ENCODE measurements at regions not wholly inside any gene's neighbourhood (a gene's known extent, or its start where the extent isn't known, plus 50 kb on each side); places are given as distances from the start of the nearest gene placed in this dataset.
A peak's percentile ranks its signal among the peaks of the same experiment; 100 is the strongest.
"Not testable (repeated sequence)": the region's sequence is repeated elsewhere in the genome, so short reads cannot be mapped to it uniquely, and the experiment has no call there.

DNA sequence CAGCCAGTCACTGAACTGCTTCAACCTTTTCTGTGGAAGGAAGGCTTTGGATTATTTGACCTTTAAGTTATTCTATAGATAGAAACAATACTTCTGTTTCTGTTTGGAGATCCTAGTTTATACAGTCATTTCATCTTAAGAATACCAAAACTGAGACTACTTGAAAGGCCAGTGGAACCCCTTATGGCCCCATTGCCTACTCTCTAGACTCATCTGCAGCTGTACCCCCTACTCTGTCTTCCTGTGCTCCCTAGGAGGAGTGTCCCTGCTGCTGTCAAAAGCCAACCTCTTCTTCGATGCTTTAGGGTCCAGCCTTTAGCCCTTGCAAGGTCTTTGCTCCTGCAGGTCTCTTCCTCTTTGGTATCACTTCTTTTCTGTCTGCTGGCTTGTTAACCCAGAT is 169.6 kb downstream of the EDEM1 start:
- no peak for DNase-seq (ENCODE audit: low read depth)

- DNase-seq (ENCODE audit: low read depth) = no peak
Observed at GRCh38 chr3:5358911-5359310, 171.4 kb downstream of the EDEM1 start.

GRCh38 chr3:5360453-5360852 is 172.9 kb downstream of the EDEM1 start:
- DNase-seq (ENCODE audit: low read depth) = no peak

- no peak for DNase-seq (ENCODE audit: low read depth)
Observed at GRCh38 chr3:5366746-5367145, 179.2 kb downstream of the EDEM1 start.

DNA sequence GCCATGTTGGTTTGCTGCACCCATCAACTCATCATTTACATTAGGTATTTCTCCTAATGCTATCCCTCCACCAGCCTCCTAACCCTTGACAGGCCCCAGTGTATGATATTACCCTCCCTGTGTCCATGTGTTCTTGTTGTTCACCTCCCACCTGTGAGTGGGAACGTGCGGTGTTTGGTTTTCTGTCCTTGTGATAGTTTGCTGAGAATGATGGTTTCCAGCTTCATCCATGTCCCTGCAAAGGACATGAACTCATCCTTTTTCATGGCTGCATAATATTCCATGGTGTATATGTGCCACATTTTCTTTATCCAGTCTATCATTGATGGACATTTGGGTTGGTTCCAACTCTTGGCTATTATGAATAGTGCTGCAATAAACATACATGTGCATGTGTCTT is 184.0 kb downstream of the EDEM1 start:
- not testable (repeated sequence) for DNase-seq (ENCODE audit: low read depth)

DNA sequence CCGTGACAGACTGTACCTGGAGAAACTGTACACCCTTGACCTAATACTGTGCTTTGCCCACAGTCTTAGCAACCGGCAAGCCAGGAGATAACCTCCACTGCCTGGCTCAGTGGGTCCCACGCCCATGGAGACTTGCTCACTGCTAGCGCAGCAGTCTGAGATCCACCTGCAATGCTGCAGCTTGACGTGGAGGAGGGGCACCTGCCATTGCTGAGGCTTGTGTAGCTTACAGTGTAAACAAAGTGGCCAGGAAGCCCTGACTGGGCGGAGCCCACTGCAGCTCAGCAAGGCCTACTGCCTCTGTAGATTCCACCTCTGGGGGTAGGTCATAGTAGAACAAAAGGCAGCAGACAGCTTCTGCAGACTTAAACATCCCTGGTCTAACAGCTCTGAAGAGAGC is 189.3 kb downstream of the EDEM1 start:
- no peak for DNase-seq (ENCODE audit: low read depth)

DNA sequence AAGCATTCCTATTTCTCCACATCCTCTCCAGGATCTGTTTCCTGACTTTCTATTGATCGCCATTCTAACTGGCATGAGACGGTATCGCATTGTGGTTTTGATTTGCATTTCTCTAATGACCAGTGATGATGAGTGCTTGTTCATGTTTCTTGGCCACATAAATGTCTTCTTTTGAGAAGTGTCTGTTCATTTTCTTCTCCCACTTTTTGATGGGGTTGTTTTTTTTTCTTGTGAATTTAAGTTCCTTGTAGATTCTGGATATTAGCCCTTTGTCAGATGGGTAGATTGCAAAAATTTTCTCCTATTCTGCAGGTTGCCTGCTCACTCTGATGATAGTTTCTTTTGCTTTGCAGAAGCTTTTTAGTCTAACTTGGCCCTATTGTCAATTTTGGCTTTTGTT is 191.8 kb downstream of the EDEM1 start:
- not testable (repeated sequence) for DNase-seq (ENCODE audit: low read depth)

DNA sequence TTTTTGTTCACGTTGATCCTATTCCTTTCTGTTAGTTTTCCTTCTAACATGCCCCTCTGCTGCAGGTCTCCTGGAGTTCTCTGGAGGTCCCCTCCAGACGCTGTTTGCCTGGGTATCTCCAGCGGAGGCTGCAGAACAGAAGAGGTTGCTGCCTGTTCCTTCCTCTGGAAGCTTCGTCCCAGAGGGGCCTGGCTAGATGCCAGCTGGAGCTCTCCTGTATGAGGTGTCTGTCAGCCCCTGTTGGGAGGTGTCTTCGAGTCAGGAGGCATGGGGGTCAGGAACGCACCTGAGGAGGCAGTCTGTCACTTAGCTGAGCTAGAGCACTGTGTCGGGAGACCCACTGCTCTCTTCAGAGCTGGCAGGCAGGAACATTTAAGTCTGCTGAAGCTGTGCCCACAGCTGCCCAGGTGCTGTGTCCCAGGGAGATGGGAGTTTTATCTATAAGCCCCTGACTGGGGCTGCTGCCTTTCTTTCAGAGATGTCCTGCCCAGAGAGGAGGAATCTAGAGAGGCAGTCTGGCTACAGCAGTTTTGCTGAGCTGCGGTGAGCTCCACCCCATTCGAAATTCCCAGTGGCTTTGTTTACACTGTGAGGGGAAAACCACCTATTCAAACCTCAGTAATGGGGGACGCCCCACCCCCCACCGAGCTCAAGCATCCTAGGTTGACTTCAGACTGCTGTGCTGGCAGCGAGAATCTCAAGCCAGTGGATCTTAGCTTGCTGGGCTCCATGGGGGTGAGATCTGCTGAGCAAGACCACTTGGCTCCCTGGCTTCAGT is 196.2 kb downstream of the EDEM1 start:
- DNase-seq (ENCODE audit: low read depth) = not testable (repeated sequence)

DNA sequence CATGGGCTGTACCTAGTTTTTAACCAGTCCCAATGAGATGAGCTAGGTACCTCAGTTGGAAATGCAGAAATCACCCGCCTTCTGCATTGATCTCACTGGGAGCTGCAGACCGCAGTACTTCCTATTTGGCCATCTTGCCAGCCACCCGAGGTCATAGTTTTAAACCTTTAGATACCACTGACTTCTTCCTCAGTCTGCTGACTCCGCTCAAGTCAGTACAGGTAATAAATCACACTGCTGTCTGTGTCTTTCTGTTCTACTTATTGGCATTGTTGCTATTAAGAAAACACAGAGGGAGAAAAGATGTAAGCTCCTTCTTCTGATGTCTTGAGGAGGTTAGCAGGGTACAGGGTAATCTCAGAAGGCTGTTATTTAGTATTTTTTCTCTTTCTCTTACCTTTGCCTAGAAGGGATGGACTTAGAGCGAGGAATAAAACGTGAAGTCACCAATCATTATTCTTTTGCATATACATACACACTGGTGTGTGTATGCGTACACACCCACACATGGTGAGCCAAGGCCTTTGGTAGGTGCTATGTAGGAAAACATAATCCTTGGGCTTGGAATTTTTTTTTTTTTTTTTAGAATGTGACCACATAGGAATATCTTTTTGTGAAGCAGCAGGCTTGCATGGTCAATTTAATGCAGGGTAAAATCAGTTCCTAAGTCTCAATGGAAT is 197.2 kb downstream of the EDEM1 start:
- DNase-seq (ENCODE audit: low read depth) = no peak

DNA sequence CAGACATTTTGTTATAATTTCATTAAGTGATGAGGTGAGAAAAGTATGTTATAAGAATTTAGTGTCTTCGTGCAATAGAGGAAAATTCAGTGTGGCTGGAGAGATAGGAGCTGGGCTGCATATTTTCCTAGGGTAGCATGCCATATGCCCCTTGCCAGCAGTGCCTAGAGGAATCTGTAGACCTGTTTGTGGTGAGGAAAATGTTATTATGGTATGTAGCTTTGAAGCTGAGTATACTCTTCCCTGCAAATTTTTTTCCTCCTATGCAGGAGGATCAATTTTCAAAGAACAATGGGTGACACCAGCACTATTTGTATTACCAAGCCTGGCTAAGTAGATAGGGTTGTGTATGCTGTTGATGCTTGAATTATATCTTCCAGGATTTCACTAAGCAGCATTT is 200.6 kb downstream of the EDEM1 start:
- no peak for DNase-seq (ENCODE audit: low read depth)

DNA sequence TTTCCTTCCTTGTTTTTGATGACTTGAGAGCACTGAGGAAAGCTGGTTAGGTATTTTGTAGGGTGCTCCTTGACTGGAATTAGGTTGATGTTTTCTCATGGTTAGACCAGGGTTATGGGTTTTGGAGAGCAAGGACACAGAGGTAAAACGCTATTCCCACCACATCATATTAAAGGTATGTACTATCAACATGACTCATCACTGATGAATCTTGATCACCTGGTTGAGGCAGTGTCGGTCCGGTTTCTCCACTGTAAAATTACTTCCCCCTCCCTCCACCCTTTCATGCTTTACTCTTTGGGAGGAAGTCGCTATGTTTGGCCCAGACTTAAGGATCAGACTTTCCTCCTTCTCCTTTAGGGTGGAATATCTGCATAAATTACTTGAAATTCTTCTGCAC is 201.6 kb downstream of the EDEM1 start:
- no peak for DNase-seq (ENCODE audit: low read depth)

- DNase-seq (ENCODE audit: low read depth) = no peak
Observed at GRCh38 chr3:5390221-5390620, 202.7 kb downstream of the EDEM1 start.

- no peak for DNase-seq (ENCODE audit: low read depth)
Observed at GRCh38 chr3:5390936-5391625, 203.6 kb downstream of the EDEM1 start.

GRCh38 chr3:5401002-5401401 is 213.5 kb downstream of the EDEM1 start:
- no peak for DNase-seq (ENCODE audit: low read depth)

DNA sequence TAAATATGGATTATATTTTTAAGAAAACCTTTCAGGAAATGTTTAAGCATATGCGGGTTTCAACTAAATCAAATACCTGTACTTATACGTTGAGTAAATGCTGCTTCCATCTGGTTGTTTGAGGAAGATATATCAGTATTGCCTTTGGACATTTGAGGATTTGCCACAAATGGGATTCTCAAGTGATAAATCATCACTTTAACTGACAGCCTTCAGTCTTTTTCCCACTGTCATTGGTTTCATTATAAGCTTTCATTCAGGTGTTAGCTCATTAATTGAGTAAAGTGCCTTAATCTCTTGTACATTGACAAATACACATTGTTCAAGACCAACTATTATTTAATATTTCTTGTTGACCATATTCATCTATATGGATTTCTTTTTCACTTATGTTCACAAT is 217.2 kb downstream of the EDEM1 start:
- no peak for DNase-seq (ENCODE audit: low read depth)

DNA sequence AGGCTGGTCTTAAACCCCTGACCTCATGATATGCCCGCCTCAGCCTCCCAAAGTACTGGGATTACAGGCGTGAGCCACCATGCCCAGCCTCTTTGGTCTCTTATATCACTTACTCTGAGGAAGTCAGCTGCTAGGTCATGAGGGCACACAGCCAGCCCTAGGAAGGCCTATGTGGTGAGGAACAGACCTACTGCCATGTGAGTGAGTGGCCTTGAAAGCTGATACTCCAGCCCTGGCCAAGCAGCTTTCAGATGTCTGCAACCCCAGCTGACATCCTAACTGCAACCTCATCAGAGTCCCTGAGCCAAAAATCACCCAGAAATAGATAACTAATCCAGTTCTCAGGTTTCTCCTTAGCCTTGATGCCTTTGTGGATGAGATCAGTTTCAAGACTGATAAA is 224.3 kb downstream of the EDEM1 start:
- no peak for DNase-seq (ENCODE audit: low read depth)

DNA sequence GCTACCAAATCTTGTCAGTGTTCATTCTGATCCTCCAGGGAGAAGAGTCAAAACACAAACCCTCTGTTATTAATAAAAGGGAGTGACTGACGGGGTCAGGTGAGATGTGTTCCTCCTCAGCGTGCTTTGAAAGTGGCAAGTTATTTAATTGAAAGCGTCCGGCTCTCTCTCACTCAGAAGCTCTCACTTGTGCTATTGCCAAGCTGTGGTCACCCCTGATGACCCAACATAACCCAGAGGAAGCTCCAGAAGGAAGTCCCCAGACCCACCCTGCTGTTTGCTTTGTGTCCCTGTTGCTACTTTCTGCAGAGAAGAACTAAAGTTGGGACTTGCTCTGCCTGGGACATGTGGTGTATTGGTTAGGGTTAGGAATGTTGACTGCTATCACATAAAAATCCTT is 235.6 kb downstream of the EDEM1 start:
- DNase-seq (ENCODE audit: low read depth) = no peak

DNA sequence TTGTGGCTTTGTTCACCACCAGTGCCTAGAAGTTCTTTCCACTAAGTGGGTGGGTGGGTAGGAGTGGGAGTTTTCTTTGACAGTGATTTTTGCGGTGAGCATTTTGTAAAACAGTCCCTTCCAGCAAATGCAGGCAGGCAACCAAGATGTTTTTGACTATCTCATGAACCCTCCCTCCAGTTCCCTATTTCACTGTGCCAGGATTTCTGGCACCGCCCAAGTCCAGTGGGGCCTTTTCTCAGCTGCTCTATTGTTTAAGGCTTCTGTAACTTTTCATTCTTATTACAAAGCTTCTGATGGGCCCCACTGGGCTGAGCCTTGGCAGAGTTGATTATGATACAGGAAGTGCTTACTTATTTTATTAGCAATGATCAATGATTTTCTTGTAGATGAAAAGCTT is 236.0 kb downstream of the EDEM1 start:
- no peak for DNase-seq (ENCODE audit: low read depth)

- no peak for DNase-seq (ENCODE audit: low read depth)
Observed at GRCh38 chr3:5425371-5425770, 237.9 kb downstream of the EDEM1 start.

- peak; percentile 53 for DNase-seq (ENCODE audit: low read depth)
Observed at GRCh38 chr3:5426094-5426883, 238.8 kb downstream of the EDEM1 start.

DNA sequence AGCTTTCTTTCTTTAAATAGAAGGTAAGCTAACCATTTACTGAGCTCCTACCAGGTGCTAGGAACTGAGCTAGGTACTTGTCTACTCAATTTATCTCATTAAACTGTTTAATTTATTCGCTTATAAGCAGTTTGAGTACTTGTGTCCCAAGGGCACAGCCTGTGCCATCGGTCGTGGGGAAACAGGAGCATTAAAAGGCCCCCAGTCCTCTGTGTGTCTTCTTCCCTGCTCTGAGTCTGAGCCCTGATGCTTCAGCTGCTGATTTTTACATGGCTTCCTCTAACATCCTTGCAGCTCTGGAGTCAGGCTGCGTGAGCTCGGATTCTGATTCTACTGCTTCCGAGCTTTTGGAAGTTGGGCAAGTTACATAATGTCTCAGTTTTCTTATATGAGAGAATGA is 239.5 kb downstream of the EDEM1 start:
- no peak for DNase-seq (ENCODE audit: low read depth)

- no peak for DNase-seq (ENCODE audit: low read depth)
Observed at GRCh38 chr3:5427938-5428337, 240.4 kb downstream of the EDEM1 start.

Data from EH (cell line).